ENCODE measurements at regions not wholly inside any gene's neighbourhood (a gene's known extent, or its start where the extent isn't known, plus 50 kb on each side); places are given as distances from the start of the nearest gene placed in this dataset.

DNA sequence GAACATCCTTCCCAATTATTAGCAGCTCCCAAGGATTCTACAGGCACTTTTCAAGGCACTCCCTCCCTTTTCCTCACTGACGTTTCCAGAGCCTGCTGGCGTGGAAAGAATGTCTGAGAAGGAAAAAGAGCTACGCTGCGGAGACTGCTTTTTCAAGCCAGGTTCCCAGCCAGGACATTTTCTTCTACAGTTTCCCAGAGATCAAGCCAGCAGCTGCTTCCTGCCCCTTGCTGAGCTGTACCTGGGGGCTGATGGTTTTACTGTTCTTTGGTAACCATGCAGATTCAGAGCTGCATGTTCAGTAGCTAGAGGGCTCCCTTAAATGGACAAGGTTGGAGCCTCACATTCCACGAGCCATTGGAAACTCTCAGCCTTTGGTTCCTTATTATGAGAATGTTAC is 133.4 kb downstream of the EVX1 start:
- TF ChIP-seq YY1 (IDR thresholded peaks at IDR 0.05; ENCODE audit: insufficient read depth, insufficient read length) = no peak
- TF ChIP-seq SUZ12 (IDR thresholded peaks at IDR 0.05; ENCODE audit: extremely low read depth, insufficient read depth, insufficient read length) = no peak
- TF ChIP-seq ZNF274 (IDR thresholded peaks at IDR 0.05; ENCODE audit: low read depth, low read length) = no peak
